Smooth muscle cell (in vitro differentiated cells): ENCODE measurements at regions not wholly inside any gene's neighbourhood (a gene's known extent, or its start where the extent isn't known, plus 50 kb on each side); places are given as distances from the start of the nearest gene placed in this dataset.

ENCODE experiments used
- DNase-seq: peaks from one replicate; lab custom pipeline; 2025; ENCODE audit not compliant: unreplicated experiment; lab: John Stamatoyannopoulos, UW
- H2AFZ ChIP-seq: fragments of 200-600 bp; sonication (generic); 2 replicates; pipeline ENCODE4 v1.6.0; 2016; ENCODE audit warnings: antibody characterized with exemption, low read depth, mild to moderate bottlenecking
- H3F3A ChIP-seq: fragments of 200-600 bp; sonication (generic); 2 replicates; pipeline ENCODE4 v1.6.0; 2017; ENCODE audit warnings: antibody characterized with exemption, low read depth
- H3K27ac ChIP-seq: fragments of 200-600 bp; sonication (generic); 2 replicates; pipeline ENCODE4 v1.5.1; 2016; ENCODE audit warnings: low read depth, mild to moderate bottlenecking
- H3K27me3 ChIP-seq: fragments of 200-600 bp; sonication (generic); 2 replicates; pipeline ENCODE4 v1.6.1; 2016; ENCODE audit warnings: low read depth, mild to moderate bottlenecking
- H3K36me3 ChIP-seq: fragments of 200-600 bp; sonication (generic); 2 replicates; pipeline ENCODE4 v1.5.1; 2016; ENCODE audit warnings: low read depth
- H3K4me1 ChIP-seq: fragments of 200-600 bp; sonication (generic); 2 replicates; pipeline ENCODE4 v1.5.1; 2016; ENCODE audit warnings: low read depth
- H3K4me2 ChIP-seq: fragments of 200-600 bp; sonication (generic); 2 replicates; pipeline ENCODE4 v1.6.0; 2016; ENCODE audit warnings: mild to moderate bottlenecking
- H3K4me3 ChIP-seq: fragments of 200-600 bp; sonication (generic); 2 replicates; pipeline ENCODE4 v1.5.1; 2016; ENCODE audit warnings: mild to moderate bottlenecking
- H3K79me2 ChIP-seq: fragments of 200-600 bp; sonication (generic); 2 replicates; pipeline ENCODE4 v1.6.0; 2016; ENCODE audit warnings: low read depth, mild to moderate bottlenecking
- H3K9ac ChIP-seq: fragments of 200-600 bp; sonication (generic); 2 replicates; pipeline ENCODE4 v1.6.0; 2016; ENCODE audit warnings: low read depth
- H3K9me3 ChIP-seq: fragments of 200-600 bp; sonication (generic); replicated peaks from 2 replicates; pipeline ENCODE4 v1.5.1; 2016; ENCODE audit warnings: low read depth
- H4K20me1 ChIP-seq: fragments of 200-600 bp; sonication (generic); 2 replicates; pipeline ENCODE4 v1.6.0; 2016; ENCODE audit warnings: low read depth
- WGBS: methylation state at CpG from one replicate; pipeline ENCODE4 v1.1.7; 2016; ENCODE audit warnings: low lambda C conversion rate; 5-methylcytosine and 5-hydroxymethylcytosine counted together
- TF ChIP-seq, protein P1 (sequence below): fragments of 200-600 bp; sonication (generic); IDR thresholded peaks from 2 replicates; pipeline ENCODE4 v1.5.1; 2017; ENCODE audit warnings: borderline replicate concordance, mild to moderate bottlenecking, antibody characterized with exemption; ENCODE audit not compliant: insufficient read depth, poor library complexity, severe bottlenecking

DNA sequence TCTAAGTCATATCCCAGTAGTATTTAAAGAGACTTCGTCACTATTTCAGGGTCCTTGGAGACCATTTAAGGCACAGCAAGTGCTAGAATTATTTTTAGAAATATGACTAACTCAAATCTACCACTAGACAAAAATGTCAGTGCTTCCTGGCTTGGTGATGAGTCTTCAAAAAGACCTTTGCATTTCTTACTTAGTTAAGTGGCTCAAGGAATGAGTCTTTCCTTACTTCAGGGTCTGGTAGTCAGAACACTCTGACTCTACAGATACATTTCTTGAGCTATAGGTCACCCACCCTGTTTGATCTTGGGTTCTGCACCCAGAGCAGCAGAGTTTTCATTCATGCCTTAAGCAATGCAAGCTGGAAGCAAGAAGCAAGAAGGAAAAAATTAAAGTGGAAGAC, 191.0 kb upstream of the HTR2A start:
- H3K27me3 ChIP-seq, result no peaks in the 10 kb centered on the region
- H3F3A ChIP-seq, result no peaks in the 10 kb centered on the region
- 24% methylated on average over 1 of the region's 1 CpG for WGBS
- no peak overlapping the region for H3K9ac ChIP-seq
- no peak overlapping the region for H3K4me3 ChIP-seq
- no peaks in the 10 kb centered on the region for H3K36me3 ChIP-seq
- TF ChIP-seq, protein P1, sequence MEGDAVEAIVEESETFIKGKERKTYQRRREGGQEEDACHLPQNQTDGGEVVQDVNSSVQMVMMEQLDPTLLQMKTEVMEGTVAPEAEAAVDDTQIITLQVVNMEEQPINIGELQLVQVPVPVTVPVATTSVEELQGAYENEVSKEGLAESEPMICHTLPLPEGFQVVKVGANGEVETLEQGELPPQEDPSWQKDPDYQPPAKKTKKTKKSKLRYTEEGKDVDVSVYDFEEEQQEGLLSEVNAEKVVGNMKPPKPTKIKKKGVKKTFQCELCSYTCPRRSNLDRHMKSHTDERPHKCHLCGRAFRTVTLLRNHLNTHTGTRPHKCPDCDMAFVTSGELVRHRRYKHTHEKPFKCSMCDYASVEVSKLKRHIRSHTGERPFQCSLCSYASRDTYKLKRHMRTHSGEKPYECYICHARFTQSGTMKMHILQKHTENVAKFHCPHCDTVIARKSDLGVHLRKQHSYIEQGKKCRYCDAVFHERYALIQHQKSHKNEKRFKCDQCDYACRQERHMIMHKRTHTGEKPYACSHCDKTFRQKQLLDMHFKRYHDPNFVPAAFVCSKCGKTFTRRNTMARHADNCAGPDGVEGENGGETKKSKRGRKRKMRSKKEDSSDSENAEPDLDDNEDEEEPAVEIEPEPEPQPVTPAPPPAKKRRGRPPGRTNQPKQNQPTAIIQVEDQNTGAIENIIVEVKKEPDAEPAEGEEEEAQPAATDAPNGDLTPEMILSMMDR, result no peak
- no peak for DNase-seq
- no peaks in the 10 kb centered on the region for H4K20me1 ChIP-seq
- no peaks in the 10 kb centered on the region for H3K9me3 ChIP-seq
- H3K4me1 ChIP-seq, result peaks cover 10% of the 10 kb centered on the region
- peak overlapping the region; percentile 70 for H3K27ac ChIP-seq
- H2AFZ ChIP-seq, result peak overlapping the region; percentile 22
- peak overlapping the region; percentile 5 for H3K4me2 ChIP-seq
- no peaks in the 10 kb centered on the region for H3K79me2 ChIP-seq

DNA sequence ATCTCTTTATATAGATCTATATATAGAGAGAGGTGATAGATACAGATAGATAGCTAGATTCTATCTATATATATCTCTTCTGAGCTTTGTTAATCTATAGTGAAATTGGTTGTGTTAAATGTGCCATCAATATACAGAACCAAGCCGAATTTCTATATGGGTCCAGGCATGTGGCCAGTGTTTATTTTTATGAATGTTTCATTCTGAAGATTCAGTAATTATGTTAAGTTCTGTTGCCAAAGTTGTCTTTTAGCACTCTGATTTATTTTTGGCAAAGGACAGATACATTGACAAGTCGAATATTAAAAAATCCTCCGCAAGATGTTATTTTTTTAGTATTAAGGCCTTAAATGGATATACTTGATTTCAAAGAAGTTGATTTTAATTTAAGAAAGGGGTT, 190.4 kb upstream of the HTR2A start:
- Histone ChIP-seq H3K9me3 (no peaks in the 10 kb centered on the region), H3K27ac (peak overlapping the region; percentile 70), H4K20me1 (no peaks in the 10 kb centered on the region), H3K4me1 (peaks cover 10% of the 10 kb centered on the region), H3K4me2 (peak overlapping the region; percentile 22), H3K27me3 (no peaks in the 10 kb centered on the region), H3F3A (no peaks in the 10 kb centered on the region), H3K4me3 (no peak overlapping the region), H2AFZ (no peak overlapping the region), H3K79me2 (no peaks in the 10 kb centered on the region), H3K36me3 (no peaks in the 10 kb centered on the region), H3K9ac (peak overlapping the region; percentile 4)
- 97% methylated on average over 3 of the region's 3 CpGs for WGBS
- TF ChIP-seq, protein P1, result no peak
- DNase-seq, result no peak

DNA sequence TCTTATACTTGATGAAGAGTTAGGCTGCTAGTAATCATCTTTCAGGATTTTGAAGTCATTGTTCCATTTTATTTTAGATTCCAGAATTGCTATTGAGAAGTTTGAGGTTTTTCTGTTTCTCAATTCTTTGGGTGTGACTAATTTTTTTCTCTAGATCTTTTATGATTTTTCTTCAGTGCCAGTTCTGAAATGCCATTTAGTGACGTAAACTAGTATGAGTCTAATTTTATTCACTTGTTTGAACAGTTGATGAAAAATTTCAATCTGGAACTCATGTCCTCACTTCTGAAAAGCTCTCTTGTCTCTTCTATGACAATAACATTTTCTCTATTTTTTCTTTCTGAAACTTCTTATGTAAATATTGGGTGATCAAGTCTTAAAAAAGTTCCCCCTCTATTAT, 188.5 kb upstream of the HTR2A start:
- Histone ChIP-seq H4K20me1 (no peaks in the 10 kb centered on the region), H3K9ac (no peak overlapping the region), H3K79me2 (no peaks in the 10 kb centered on the region), H3K4me1 (peaks cover 10% of the 10 kb centered on the region), H2AFZ (no peak overlapping the region), H3K4me3 (no peak overlapping the region), H3K36me3 (no peaks in the 10 kb centered on the region), H3K4me2 (no peak overlapping the region), H3K27me3 (no peaks in the 10 kb centered on the region), H3K9me3 (no peaks in the 10 kb centered on the region), H3K27ac (no peak overlapping the region), H3F3A (no peaks in the 10 kb centered on the region)
- WGBS, result 87% methylated on average over 1 of the region's 1 CpG
- DNase-seq, result no peak
- TF ChIP-seq, protein P1, result no peak

DNA sequence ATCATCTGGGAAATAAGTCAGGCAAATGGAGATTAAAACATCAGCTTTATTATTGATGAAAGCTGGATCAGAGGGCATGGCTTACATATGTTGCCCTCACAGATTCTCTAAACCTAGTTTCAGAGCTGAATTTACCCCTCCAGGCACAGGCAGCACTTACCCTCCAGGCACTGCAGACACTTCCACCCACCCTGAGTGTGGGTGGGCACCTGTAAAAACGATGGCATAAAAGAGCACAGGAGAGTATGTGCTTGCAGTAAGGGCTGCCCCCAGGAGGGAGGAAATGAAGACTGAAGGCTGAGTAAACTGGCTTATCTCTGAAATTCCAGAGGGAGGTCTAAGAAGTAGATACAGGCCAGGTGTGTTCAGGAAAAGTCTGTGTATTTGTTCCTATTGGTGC, 185.0 kb upstream of the HTR2A start:
- Histone ChIP-seq H3K9ac (no peak overlapping the region), H4K20me1 (no peaks in the 10 kb centered on the region), H3K9me3 (peaks cover 3% of the 10 kb centered on the region), H3K27ac (no peak overlapping the region), H3K4me1 (peaks cover 5% of the 10 kb centered on the region), H3K4me2 (no peak overlapping the region), H3K36me3 (no peaks in the 10 kb centered on the region), H3F3A (no peaks in the 10 kb centered on the region), H3K79me2 (no peaks in the 10 kb centered on the region), H3K4me3 (no peak overlapping the region), H3K27me3 (no peaks in the 10 kb centered on the region), H2AFZ (no peak overlapping the region)
- DNase-seq, result no peak
- TF ChIP-seq, protein P1, result no peak
- 52% methylated on average over 1 of the region's 1 CpG for WGBS
